ENCODE measurements at regions not wholly inside any gene's neighbourhood (a gene's known extent, or its start where the extent isn't known, plus 50 kb on each side); places are given as distances from the start of the nearest gene placed in this dataset.

DNA sequence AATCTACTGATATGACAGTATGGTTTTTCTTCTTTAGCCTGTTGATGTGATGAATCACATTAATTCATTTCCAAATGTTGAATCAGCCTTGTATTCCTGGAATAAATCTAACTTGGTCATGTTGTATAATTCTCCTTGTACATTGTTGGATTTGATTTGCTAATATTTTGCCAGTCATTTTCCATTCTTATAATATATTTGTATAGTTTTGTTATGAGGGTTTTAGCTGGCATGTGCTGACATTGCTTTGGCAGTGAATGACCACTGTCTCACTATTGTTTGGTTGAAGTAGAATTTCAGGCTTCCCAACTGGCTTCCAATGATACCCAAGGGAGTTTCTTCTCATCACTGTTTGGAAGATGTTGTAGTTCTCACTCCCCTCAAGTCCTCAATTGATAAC is 983.0 kb upstream of the PTPRD start:
- TF ChIP-seq, protein P1, sequence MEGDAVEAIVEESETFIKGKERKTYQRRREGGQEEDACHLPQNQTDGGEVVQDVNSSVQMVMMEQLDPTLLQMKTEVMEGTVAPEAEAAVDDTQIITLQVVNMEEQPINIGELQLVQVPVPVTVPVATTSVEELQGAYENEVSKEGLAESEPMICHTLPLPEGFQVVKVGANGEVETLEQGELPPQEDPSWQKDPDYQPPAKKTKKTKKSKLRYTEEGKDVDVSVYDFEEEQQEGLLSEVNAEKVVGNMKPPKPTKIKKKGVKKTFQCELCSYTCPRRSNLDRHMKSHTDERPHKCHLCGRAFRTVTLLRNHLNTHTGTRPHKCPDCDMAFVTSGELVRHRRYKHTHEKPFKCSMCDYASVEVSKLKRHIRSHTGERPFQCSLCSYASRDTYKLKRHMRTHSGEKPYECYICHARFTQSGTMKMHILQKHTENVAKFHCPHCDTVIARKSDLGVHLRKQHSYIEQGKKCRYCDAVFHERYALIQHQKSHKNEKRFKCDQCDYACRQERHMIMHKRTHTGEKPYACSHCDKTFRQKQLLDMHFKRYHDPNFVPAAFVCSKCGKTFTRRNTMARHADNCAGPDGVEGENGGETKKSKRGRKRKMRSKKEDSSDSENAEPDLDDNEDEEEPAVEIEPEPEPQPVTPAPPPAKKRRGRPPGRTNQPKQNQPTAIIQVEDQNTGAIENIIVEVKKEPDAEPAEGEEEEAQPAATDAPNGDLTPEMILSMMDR (IDR thresholded peaks at IDR 0.05 in 4 of 5, conservative IDR thresholded peaks at IDR 0.05 in 1 of 5) = no peak
- TF ChIP-seq POLR2A (IDR thresholded peaks at IDR 0.05) = no peak
